GM23248 (cell line): ENCODE measurements at regions not wholly inside any gene's neighbourhood (a gene's known extent, or its start where the extent isn't known, plus 50 kb on each side); places are given as distances from the start of the nearest gene placed in this dataset.

ENCODE experiments used
- EZH2 ChIP-seq: fragments of 200-600 bp; sonication (generic); IDR thresholded peaks from 2 replicates; pipeline ENCODE4 v1.6.1; 2018; ENCODE audit warnings: antibody characterized with exemption, mild to moderate bottlenecking; ENCODE audit not compliant: insufficient read depth, poor library complexity, severe bottlenecking
- EZH2phosphoT487 ChIP-seq: fragments of 200-600 bp; sonication (generic); IDR thresholded peaks from 2 replicates; pipeline ENCODE4 v1.6.1; 2018; ENCODE audit warnings: antibody characterized with exemption, moderate library complexity, mild to moderate bottlenecking, low read depth; ENCODE audit not compliant: insufficient read depth

DNA sequence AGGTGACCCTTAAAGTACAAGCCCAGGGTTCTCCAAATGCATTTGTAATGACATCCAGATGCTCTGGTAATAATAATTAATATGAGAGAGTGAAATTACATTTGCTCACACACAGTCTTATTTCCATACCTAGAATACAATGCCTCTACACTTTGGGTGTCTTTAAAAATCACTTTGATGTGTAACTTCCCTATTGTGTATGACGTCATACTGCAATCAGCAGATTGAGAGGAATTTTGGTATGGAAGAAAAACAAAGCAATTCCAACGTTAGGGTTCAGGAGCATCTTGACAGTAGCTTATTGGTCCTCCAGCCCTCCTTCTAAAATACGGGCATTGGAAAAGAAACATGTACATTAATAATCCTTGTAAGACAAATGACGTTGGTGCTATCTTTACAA lies 670.6 kb upstream of the ZNF385D start:
- no peak for TF ChIP-seq EZH2
- TF ChIP-seq EZH2phosphoT487, result no peak
